ENCODE measurements at regions not wholly inside any gene's neighbourhood (a gene's known extent, or its start where the extent isn't known, plus 50 kb on each side); places are given as distances from the start of the nearest gene placed in this dataset.
"Not testable (repeated sequence)": the region's sequence is repeated elsewhere in the genome, so short reads cannot be mapped to it uniquely, and the experiment has no call there.

DNA sequence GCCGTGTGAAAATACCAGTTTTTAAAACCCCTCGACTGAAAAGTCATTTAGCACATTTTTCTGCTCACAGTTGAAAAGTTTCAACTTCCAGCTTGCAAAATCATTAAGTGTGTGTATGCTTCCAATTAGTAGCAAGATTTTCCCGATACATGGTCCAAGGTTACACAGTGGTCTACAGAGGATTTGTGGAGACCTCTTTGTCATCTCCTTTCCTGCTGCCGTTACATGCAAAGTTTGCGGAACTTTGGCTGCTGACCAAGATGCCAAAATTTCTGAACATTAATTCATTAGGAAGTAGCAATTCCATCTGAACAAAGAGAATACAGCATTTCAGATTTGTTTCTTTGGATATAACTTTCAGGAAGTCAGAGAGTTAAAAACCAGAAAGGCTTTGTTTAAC is 474.6 kb downstream of the PLCL1 start:
- TF ChIP-seq, protein P1, sequence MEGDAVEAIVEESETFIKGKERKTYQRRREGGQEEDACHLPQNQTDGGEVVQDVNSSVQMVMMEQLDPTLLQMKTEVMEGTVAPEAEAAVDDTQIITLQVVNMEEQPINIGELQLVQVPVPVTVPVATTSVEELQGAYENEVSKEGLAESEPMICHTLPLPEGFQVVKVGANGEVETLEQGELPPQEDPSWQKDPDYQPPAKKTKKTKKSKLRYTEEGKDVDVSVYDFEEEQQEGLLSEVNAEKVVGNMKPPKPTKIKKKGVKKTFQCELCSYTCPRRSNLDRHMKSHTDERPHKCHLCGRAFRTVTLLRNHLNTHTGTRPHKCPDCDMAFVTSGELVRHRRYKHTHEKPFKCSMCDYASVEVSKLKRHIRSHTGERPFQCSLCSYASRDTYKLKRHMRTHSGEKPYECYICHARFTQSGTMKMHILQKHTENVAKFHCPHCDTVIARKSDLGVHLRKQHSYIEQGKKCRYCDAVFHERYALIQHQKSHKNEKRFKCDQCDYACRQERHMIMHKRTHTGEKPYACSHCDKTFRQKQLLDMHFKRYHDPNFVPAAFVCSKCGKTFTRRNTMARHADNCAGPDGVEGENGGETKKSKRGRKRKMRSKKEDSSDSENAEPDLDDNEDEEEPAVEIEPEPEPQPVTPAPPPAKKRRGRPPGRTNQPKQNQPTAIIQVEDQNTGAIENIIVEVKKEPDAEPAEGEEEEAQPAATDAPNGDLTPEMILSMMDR (IDR thresholded peaks at IDR 0.05; ENCODE audit: low read depth, low read length) = no peak
- TF ChIP-seq EZH2phosphoT487 (IDR thresholded peaks at IDR 0.05; ENCODE audit: low read depth) = no peak
- H3K4me2 ChIP-seq (ENCODE audit: low read length) = no peak overlapping the region
- H3K9me3 ChIP-seq (ENCODE audit: insufficient read depth, low read length) = no peaks in the 10 kb centered on the region
- H4K20me1 ChIP-seq (ENCODE audit: insufficient read depth, low read length) = no peaks in the 10 kb centered on the region
- no peak overlapping the region for H3K27ac ChIP-seq (ENCODE audit: low read length)
- H3K79me2 ChIP-seq (ENCODE audit: low read length) = no peaks in the 10 kb centered on the region
- no peak overlapping the region for H3K9ac ChIP-seq (ENCODE audit: low read length)
- H3K27me3 ChIP-seq (ENCODE audit: low read depth, low read length) = peaks cover 15% of the 10 kb centered on the region
- H3K36me3 ChIP-seq (replicated peaks; ENCODE audit: low read depth, low read length) = no peaks in the 10 kb centered on the region
- H3K4me1 ChIP-seq (ENCODE audit: low read length) = no peaks in the 10 kb centered on the region
- H2AFZ ChIP-seq (ENCODE audit: low read depth, low read length) = no peak overlapping the region
- H3K4me3 ChIP-seq (ENCODE audit: low read length) = no peak overlapping the region

DNA sequence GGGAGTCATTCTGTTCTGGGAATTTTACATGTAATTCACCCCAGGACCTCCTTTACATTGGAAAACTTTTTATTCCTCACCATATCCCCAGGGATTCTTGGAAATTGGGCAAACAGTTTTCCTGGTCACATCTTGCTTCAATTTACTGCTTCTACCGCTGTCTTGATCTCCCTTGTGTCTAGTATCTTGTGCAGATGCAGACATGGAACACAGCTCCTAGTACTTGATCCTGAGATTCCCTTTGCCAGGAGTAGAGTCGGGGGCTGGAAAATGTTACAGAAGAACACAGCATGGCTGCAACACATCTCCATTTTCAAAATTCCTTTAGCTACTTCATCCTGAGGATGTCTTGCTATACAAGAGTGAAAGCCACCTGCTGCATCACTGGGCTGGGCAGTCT is 472.8 kb downstream of the PLCL1 start:
- no peak overlapping the region for H2AFZ ChIP-seq (ENCODE audit: low read depth, low read length)
- TF ChIP-seq, protein P1 (IDR thresholded peaks at IDR 0.05; ENCODE audit: low read depth, low read length) = no peak
- TF ChIP-seq EZH2phosphoT487 (IDR thresholded peaks at IDR 0.05; ENCODE audit: low read depth) = no peak
- no peaks in the 10 kb centered on the region for H3K4me1 ChIP-seq (ENCODE audit: low read length)
- no peaks in the 10 kb centered on the region for H4K20me1 ChIP-seq (ENCODE audit: insufficient read depth, low read length)
- H3K27ac ChIP-seq (ENCODE audit: low read length) = no peak overlapping the region
- no peak overlapping the region for H3K4me2 ChIP-seq (ENCODE audit: low read length)
- H3K27me3 ChIP-seq (ENCODE audit: low read depth, low read length) = peaks cover 4% of the 10 kb centered on the region; the same call in 1 of the 2 replicates
- H3K79me2 ChIP-seq (ENCODE audit: low read length) = no peaks in the 10 kb centered on the region
- H3K9ac ChIP-seq (ENCODE audit: low read length) = no peak overlapping the region
- H3K4me3 ChIP-seq (ENCODE audit: low read length) = no peak overlapping the region
- no peaks in the 10 kb centered on the region for H3K9me3 ChIP-seq (ENCODE audit: insufficient read depth, low read length)
- no peaks in the 10 kb centered on the region for H3K36me3 ChIP-seq (replicated peaks; ENCODE audit: low read depth, low read length)

DNA sequence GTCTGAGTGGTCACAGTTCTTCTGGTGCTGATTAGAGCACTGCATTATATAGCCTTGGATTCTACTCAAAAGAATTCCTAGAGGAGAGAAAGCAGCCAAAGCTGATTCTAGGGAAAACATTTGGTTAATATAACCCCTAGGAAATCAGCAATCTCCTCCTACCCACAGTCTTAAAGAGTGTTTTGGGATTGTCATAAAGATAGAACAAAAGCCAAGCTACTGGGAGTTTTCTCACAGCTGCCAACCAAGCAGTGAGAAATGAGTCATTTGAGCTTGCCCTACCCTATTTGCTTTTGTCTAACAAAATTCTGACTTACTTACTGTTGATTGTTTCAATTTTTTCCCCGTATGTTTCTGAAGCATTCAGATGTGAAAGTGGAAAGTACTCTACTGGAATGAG is 469.3 kb downstream of the PLCL1 start:
- Histone ChIP-seq H3K4me1 (ENCODE audit: low read length) (no peaks in the 10 kb centered on the region), H3K4me3 (ENCODE audit: low read length) (no peak overlapping the region), H3K9ac (ENCODE audit: low read length) (no peak overlapping the region), H3K4me2 (ENCODE audit: low read length) (no peak overlapping the region), H2AFZ (ENCODE audit: low read depth, low read length) (no peak overlapping the region), H3K79me2 (ENCODE audit: low read length) (no peaks in the 10 kb centered on the region), H4K20me1 (ENCODE audit: insufficient read depth, low read length) (no peaks in the 10 kb centered on the region), H3K27me3 (ENCODE audit: low read depth, low read length) (no peaks in the 10 kb centered on the region), H3K27ac (ENCODE audit: low read length) (no peak overlapping the region), H3K9me3 (ENCODE audit: insufficient read depth, low read length) (no peaks in the 10 kb centered on the region), H3K36me3 (replicated peaks; ENCODE audit: low read depth, low read length) (no peaks in the 10 kb centered on the region)
- TF ChIP-seq, protein P1 (IDR thresholded peaks at IDR 0.05; ENCODE audit: low read depth, low read length) = no peak
- no peak for TF ChIP-seq EZH2phosphoT487 (IDR thresholded peaks at IDR 0.05; ENCODE audit: low read depth)

DNA sequence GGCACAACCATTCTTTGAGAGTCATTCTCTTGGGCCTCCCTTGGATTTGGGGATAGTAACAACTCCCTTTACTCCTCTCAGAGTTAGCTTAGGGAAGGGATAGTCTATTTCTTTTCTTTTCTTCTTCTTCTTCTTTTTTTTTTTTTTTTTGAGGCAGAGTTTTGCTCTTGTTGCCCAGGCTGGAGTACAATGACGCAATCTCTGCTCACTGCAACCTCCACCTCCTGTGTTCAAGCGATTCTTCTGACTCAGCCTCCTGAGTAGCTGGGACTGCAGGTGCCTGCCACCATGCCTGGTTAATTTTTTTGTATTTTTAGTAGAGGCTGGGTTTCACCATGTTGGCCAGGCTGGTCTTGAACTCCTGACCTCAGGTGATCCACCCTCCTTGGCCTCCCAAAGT is 465.8 kb downstream of the PLCL1 start:
- H3K4me1 ChIP-seq (ENCODE audit: low read length); H3K36me3 ChIP-seq (replicated peaks; ENCODE audit: low read depth, low read length); H3K9me3 ChIP-seq (ENCODE audit: insufficient read depth, low read length); H2AFZ ChIP-seq (ENCODE audit: low read depth, low read length); H3K4me2 ChIP-seq (ENCODE audit: low read length); H4K20me1 ChIP-seq (ENCODE audit: insufficient read depth, low read length); H3K79me2 ChIP-seq (ENCODE audit: low read length); H3K27ac ChIP-seq (ENCODE audit: low read length); H3K27me3 ChIP-seq (ENCODE audit: low read depth, low read length); H3K4me3 ChIP-seq (ENCODE audit: low read length); H3K9ac ChIP-seq (ENCODE audit: low read length): not testable (repeated sequence)

DNA sequence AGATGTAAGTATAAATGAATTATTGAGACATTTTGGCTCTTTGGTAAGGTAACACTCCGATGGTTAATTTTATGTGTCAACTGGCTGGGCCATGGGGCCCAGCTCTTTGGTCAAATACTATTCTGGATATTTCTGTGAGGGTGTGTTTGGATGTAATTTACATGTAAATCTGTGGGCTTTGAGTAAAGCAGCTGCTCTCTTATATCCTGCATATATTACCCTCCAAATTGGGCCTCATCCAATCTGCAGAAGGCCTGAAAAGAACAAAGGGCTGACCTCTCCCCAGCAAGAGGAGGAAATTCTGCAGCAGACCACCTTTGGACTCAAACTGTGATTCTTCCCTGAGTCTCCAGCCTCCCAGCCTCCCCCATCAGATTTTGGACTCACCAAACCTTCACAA is 464.1 kb downstream of the PLCL1 start:
- Histone ChIP-seq H3K9me3 (ENCODE audit: insufficient read depth, low read length) (no peaks in the 10 kb centered on the region), H3K27ac (ENCODE audit: low read length) (no peak overlapping the region), H2AFZ (ENCODE audit: low read depth, low read length) (no peak overlapping the region), H3K4me3 (ENCODE audit: low read length) (no peak overlapping the region), H3K36me3 (replicated peaks; ENCODE audit: low read depth, low read length) (no peaks in the 10 kb centered on the region), H3K4me2 (ENCODE audit: low read length) (no peak overlapping the region), H3K9ac (ENCODE audit: low read length) (no peak overlapping the region), H4K20me1 (ENCODE audit: insufficient read depth, low read length) (no peaks in the 10 kb centered on the region), H3K27me3 (ENCODE audit: low read depth, low read length) (no peaks in the 10 kb centered on the region), H3K79me2 (ENCODE audit: low read length) (no peaks in the 10 kb centered on the region), H3K4me1 (ENCODE audit: low read length) (no peaks in the 10 kb centered on the region)
- no peak for TF ChIP-seq EZH2phosphoT487 (IDR thresholded peaks at IDR 0.05; ENCODE audit: low read depth)
- TF ChIP-seq, protein P1 (IDR thresholded peaks at IDR 0.05; ENCODE audit: low read depth, low read length) = no peak

Data from OCI-LY3 (cell line).